Left lung (tissue), 4 donors: ENCODE measurements at regions not wholly inside any gene's neighbourhood (a gene's known extent, or its start where the extent isn't known, plus 50 kb on each side); places are given as distances from the start of the nearest gene placed in this dataset.
"Not testable (repeated sequence)": the region's sequence is repeated elsewhere in the genome, so short reads cannot be mapped to it uniquely, and the experiment has no call there.

Source experiments
- ATAC-seq: fragments of 200-7000 bp; cut with Tn5 transposase; one replicate; pipeline ENCODE4 v1.9.1; 2020; ENCODE audit warnings: moderate library complexity
- DNase-seq, 4 donors: peaks; one replicate each; pipeline ENCODE4 v3.0.0-alpha.2; 2013 to 2020
- H3K27ac ChIP-seq, 2 donors: fragments of 200-600 bp; sonication (generic) in 1 of 2; one replicate each; pipeline versions ENCODE4 v1.5.0 to v1.8.0; 2020 to 2021
- H3K27me3 ChIP-seq, 2 donors: fragments of 200-600 bp; sonication (generic) in 1 of 2; one replicate each; pipeline versions ENCODE4 v1.5.0 to v1.8.0; 2020 to 2021
- H3K36me3 ChIP-seq, 2 donors: fragments of 200-600 bp; sonication (generic) in 1 of 2; one replicate each; pipeline versions ENCODE4 v1.5.0 to v1.8.0; 2020 to 2021
- H3K4me1 ChIP-seq, 2 donors: fragments of 200-600 bp; one replicate each; pipeline ENCODE4 v1.8.0; 2021
- H3K4me3 ChIP-seq, 2 donors: fragments of 200-600 bp; sonication (generic) in 1 of 2; one replicate each; pipeline versions ENCODE4 v1.5.0 to v1.8.0; 2020 to 2021; ENCODE audit warnings: mild to moderate bottlenecking in 1 of 2
- H3K9me3 ChIP-seq, 2 donors: fragments of 200-600 bp; sonication (generic) in 1 of 2; one replicate each; pipeline versions ENCODE4 v1.5.0 to v1.8.0; 2020 to 2021
- CTCF ChIP-seq, 2 donors: fragments of 200-600 bp; sonication (generic) in 1 of 2; IDR thresholded peaks; one replicate each; pipeline versions ENCODE4 v1.5.0 to v1.8.0; 2021; ENCODE audit warnings: antibody characterized with exemption in 2 of 2
- intact Hi-C, 2 donors: fragments of 100-400 bp; cut with DNase I; formaldehyde crosslinking; loops; one replicate each; pipeline versions ENCODE4 v1.11.2 to v1.14.2; 2022
- donor health status: DM: no; HTN: yes; CAD: no.
- donor health status: DM: no; HTN: no; CAD: no.

GRCh38 chr2:102891296-102891695 is 129.5 kb downstream of the TMEM182 start:
- intact Hi-C loops, result no loop called here
- Histone ChIP-seq H3K27me3 (no peaks in the 10 kb centered on the region), H3K4me3 (no peak overlapping the region), H3K27ac (peak overlapping the region in 1 of 2 donors; percentile 41), H3K36me3 (no peaks in the 10 kb centered on the region), H3K9me3 (no peaks in the 10 kb centered on the region), H3K4me1 (no peaks in the 10 kb centered on the region)
- TF ChIP-seq CTCF (IDR thresholded peaks at IDR 0.05), result no peak
- ATAC-seq (peak; percentile 44), DNase-seq (no peak)

DNA sequence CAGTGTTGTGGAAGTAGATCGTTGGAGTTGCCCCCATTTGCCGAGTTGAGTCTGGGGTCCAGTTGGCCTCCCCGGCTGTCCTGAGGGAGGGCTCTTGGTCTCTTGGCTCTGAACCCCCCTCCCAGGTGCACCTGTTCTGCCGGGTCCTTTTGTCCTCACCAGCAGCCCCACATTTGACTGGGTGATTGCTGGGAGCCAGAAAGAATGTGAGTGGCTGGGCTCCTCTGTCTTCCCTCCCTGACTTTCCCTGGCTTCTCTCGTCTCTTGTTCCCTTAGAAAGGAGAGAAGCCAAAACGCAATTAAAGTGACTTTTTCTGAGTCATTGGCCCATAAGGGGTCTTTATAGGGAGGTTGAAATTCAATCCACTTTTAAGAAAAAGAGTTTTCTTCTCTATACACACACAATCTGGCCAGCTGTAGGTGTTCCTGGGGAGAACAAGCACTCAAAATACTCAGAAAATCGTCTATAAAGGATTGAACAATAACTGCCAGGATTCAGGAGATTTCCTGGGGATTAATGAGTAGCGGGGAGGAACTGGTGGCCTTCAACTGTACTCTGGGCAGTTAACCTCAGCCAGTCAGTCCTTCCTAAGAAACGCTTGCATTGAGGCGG is 131.0 kb downstream of the TMEM182 start:
- H3K4me3 ChIP-seq, result no peak overlapping the region
- ATAC-seq, result no peak

GRCh38 chr2:102893870-102894269 is 132.0 kb downstream of the TMEM182 start:
- no peak for DNase-seq
- no peak for ATAC-seq
- no peaks in the 10 kb centered on the region for H3K4me1 ChIP-seq
- intact Hi-C loops, result no loop called here
- H3K9me3 ChIP-seq, result no peaks in the 10 kb centered on the region
- H3K27ac ChIP-seq, result no peak overlapping the region
- H3K36me3 ChIP-seq, result no peaks in the 10 kb centered on the region
- no peak overlapping the region for H3K4me3 ChIP-seq
- no peaks in the 10 kb centered on the region for H3K27me3 ChIP-seq
- TF ChIP-seq CTCF (IDR thresholded peaks at IDR 0.05), result no peak

More for the DNA sequence above, 131.0 kb downstream of the TMEM182 start:
- H3K27me3 ChIP-seq, result no peaks in the 10 kb centered on the region
- H3K27ac ChIP-seq, result no peak overlapping the region
- no peak for DNase-seq
- intact Hi-C loops, result no loop called here
- no peak for TF ChIP-seq CTCF (IDR thresholded peaks at IDR 0.05)
- H3K9me3 ChIP-seq, result no peaks in the 10 kb centered on the region
- no peaks in the 10 kb centered on the region for H3K36me3 ChIP-seq
- H3K4me1 ChIP-seq, result no peaks in the 10 kb centered on the region

GRCh38 chr2:102895376-102895775 is 133.5 kb downstream of the TMEM182 start:
- DNase-seq, result peak in 1 of 4 donors; percentile 34
- intact Hi-C loops, result no loop called here
- Histone ChIP-seq H3K4me3 (no peak overlapping the region), H3K27me3 (no peaks in the 10 kb centered on the region), H3K9me3 (no peaks in the 10 kb centered on the region), H3K4me1 (no peaks in the 10 kb centered on the region), H3K27ac (no peak overlapping the region), H3K36me3 (no peaks in the 10 kb centered on the region)
- TF ChIP-seq CTCF (IDR thresholded peaks at IDR 0.05), result no peak
- ATAC-seq, result peak; percentile 32

- intact Hi-C loops, result not testable (repeated sequence)
Measured at GRCh38 chr2:102909240-102909639, 147.4 kb downstream of the TMEM182 start.

DNA sequence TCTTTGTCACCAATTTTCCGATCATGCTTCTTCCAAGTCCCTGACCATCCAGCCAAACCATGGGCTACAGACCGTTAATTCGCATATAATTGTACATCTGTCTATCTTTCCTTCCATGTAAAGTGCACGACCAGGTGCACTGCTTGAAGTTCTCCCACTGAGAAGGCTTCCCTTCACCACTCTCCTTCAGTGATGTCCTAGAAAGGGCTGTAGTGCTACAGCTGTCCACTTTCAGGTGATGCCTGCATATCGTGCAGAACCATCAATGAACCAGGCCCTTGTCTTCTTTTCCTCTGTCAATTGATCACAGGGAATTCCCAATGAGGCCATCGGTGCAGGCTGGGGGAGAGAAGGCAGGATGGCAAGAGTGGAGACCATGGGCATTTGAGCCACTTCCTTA is 148.9 kb downstream of the TMEM182 start:
- no peak for TF ChIP-seq CTCF (IDR thresholded peaks at IDR 0.05)
- no peaks in the 10 kb centered on the region for H3K4me1 ChIP-seq
- H3K27me3 ChIP-seq, result no peaks in the 10 kb centered on the region
- H3K9me3 ChIP-seq, result peaks cover 0 to 4% of the 10 kb centered on the region in 2 donors
- H3K27ac ChIP-seq, result no peak overlapping the region
- H3K36me3 ChIP-seq, result no peaks in the 10 kb centered on the region
- ATAC-seq (no peak), DNase-seq (no peak)
- intact Hi-C loops, result no loop called here
- no peak overlapping the region for H3K4me3 ChIP-seq

More at GRCh38 chr2:102909240-102909639, 147.4 kb downstream of the TMEM182 start:
- H3K4me3 ChIP-seq, ATAC-seq, H3K9me3 ChIP-seq, H3K27ac ChIP-seq, H3K4me1 ChIP-seq, H3K36me3 ChIP-seq, DNase-seq, H3K27me3 ChIP-seq: not testable (repeated sequence)
